Right cardiac atrium (tissue), 5 donors: ENCODE measurements at regions not wholly inside any gene's neighbourhood (a gene's known extent, or its start where the extent isn't known, plus 50 kb on each side); places are given as distances from the start of the nearest gene placed in this dataset.
"Not testable (repeated sequence)": the region's sequence is repeated elsewhere in the genome, so short reads cannot be mapped to it uniquely, and the experiment has no call there.

Source experiments
- ATAC-seq, 2 donors: fragments of 200-7000 bp; cut with Tn5 transposase; one replicate each; pipeline versions ENCODE4 v1.8.0 to v1.9.1; 2020; ENCODE audit warnings: moderate library complexity in 2 of 2, mild to moderate bottlenecking in 1 of 2
- DNase-seq, 3 donors: peaks; one replicate each; pipeline ENCODE4 v3.0.0-alpha.2; 2020
- H3K27ac ChIP-seq: one replicate; pipeline ENCODE4 v1.5.1; 2013; ENCODE audit warnings: mild to moderate bottlenecking, low read length, control low read depth, moderate library complexity
- H3K27me3 ChIP-seq: one replicate; pipeline ENCODE4 v1.6.1; 2013; ENCODE audit not compliant: control insufficient read depth, insufficient read depth
- H3K4me1 ChIP-seq: one replicate; pipeline ENCODE4 v1.6.1; 2013; ENCODE audit warnings: low read length; ENCODE audit not compliant: control insufficient read depth, insufficient read depth
- H3K4me3 ChIP-seq: one replicate; pipeline ENCODE4 v1.5.1; 2013; ENCODE audit warnings: low read length, control low read depth
- H3K9me3 ChIP-seq: one replicate; pipeline ENCODE4 v1.6.1; 2013; ENCODE audit warnings: low read length; ENCODE audit not compliant: control insufficient read depth
- WGBS: extraction: QIAGEN DNeasy Blood & Tissue Kit; methylation state at CpG from one replicate; pipeline ENCODE4 v1.1.7; 2013; 5-methylcytosine and 5-hydroxymethylcytosine counted together
- intact Hi-C, 4 donors: fragments of 100-400 bp; cut with DNase I; formaldehyde crosslinking; loops; one replicate each; pipeline versions ENCODE4 v1.11.0 to v1.14.0; 2022 to 2023
- donor health status: healthy with polysubstance abuse.
- donor health status: DM: no; HTN: yes; CAD: no.
- donor health status: DM: no; HTN: no; CAD: no.
- donor health status: DM: no; HTN: yes; CAD: no; lungs with severe emphysema.
- donor health status: DM: yes; HTN: yes; CAD: no.

GRCh38 chr7:85384392-85384791 lies 197.5 kb upstream of the SEMA3D start:
- DNase-seq (no peak), ATAC-seq (no peak)
- no peaks in the 10 kb centered on the region for H3K27me3 ChIP-seq
- no peak overlapping the region for H3K4me3 ChIP-seq
- no peaks in the 10 kb centered on the region for H3K4me1 ChIP-seq
- intact Hi-C loops = no loop called here
- H3K27ac ChIP-seq = no peak overlapping the region
- WGBS = 84% methylated on average over 2 of the region's 2 CpGs
- no peaks in the 10 kb centered on the region for H3K9me3 ChIP-seq

GRCh38 chr7:85381212-85381611 lies 194.4 kb upstream of the SEMA3D start:
- WGBS = 94% methylated on average over 16 of the region's 16 CpGs
- no peak overlapping the region for H3K4me3 ChIP-seq
- H3K27ac ChIP-seq = no peak overlapping the region
- ATAC-seq (no peak), DNase-seq (peak in 1 of 3 donors; percentile 31)
- intact Hi-C loops = no loop called here
- no peaks in the 10 kb centered on the region for H3K27me3 ChIP-seq
- no peaks in the 10 kb centered on the region for H3K4me1 ChIP-seq
- H3K9me3 ChIP-seq = no peaks in the 10 kb centered on the region

- Histone ChIP-seq H3K27me3 (no peaks in the 10 kb centered on the region), H3K9me3 (no peaks in the 10 kb centered on the region), H3K27ac (no peak overlapping the region), H3K4me3 (no peak overlapping the region), H3K4me1 (no peaks in the 10 kb centered on the region)
- ATAC-seq (no peak), DNase-seq (no peak)
- intact Hi-C loops = no loop called here
- WGBS = 86% methylated on average over 2 of the region's 2 CpGs
These were observed 189.7 kb upstream of the SEMA3D start for GRCh38 chr7:85376589-85376988.

GRCh38 chr7:85356916-85357315 lies 170.1 kb upstream of the SEMA3D start:
- Histone ChIP-seq H3K9me3 (no peaks in the 10 kb centered on the region), H3K4me1 (no peaks in the 10 kb centered on the region), H3K27me3 (no peaks in the 10 kb centered on the region), H3K27ac (no peak overlapping the region), H3K4me3 (no peak overlapping the region)
- ATAC-seq = no peak
- WGBS = 43% methylated on average over 1 of the region's 1 CpG
- intact Hi-C loops = no loop called here
- DNase-seq = no peak

GRCh38 chr7:85343484-85343883 lies 156.6 kb upstream of the SEMA3D start:
- no peak for DNase-seq
- H3K27me3 ChIP-seq = no peaks in the 10 kb centered on the region
- H3K9me3 ChIP-seq = no peaks in the 10 kb centered on the region
- H3K4me3 ChIP-seq = no peak overlapping the region
- H3K27ac ChIP-seq = no peak overlapping the region
- intact Hi-C loops = no loop called here
- H3K4me1 ChIP-seq = no peaks in the 10 kb centered on the region
- no peak for ATAC-seq

GRCh38 chr7:85342781-85343180 lies 155.9 kb upstream of the SEMA3D start:
- no peak for ATAC-seq
- H3K27ac ChIP-seq = no peak overlapping the region
- H3K27me3 ChIP-seq = no peaks in the 10 kb centered on the region
- no peak for DNase-seq
- no peak overlapping the region for H3K4me3 ChIP-seq
- no peaks in the 10 kb centered on the region for H3K4me1 ChIP-seq
- H3K9me3 ChIP-seq = no peaks in the 10 kb centered on the region
- intact Hi-C loops = no loop called here

- H3K27ac ChIP-seq = no peak overlapping the region
- intact Hi-C loops = no loop called here
These were observed 155.1 kb upstream of the SEMA3D start for GRCh38 chr7:85341973-85342372.

GRCh38 chr7:85341121-85341520 lies 154.3 kb upstream of the SEMA3D start:
- no peaks in the 10 kb centered on the region for H3K4me1 ChIP-seq
- H3K27me3 ChIP-seq = no peaks in the 10 kb centered on the region
- H3K4me3 ChIP-seq = no peak overlapping the region
- intact Hi-C loops = no loop called here
- ATAC-seq = no peak
- no peak overlapping the region for H3K27ac ChIP-seq
- DNase-seq = no peak
- 44% methylated on average over 1 of the region's 1 CpG for WGBS
- no peaks in the 10 kb centered on the region for H3K9me3 ChIP-seq

More at GRCh38 chr7:85341973-85342372, 155.1 kb upstream of the SEMA3D start:
- no peak for ATAC-seq
- no peak for DNase-seq
- 61% methylated on average over 2 of the region's 2 CpGs for WGBS
- H3K9me3 ChIP-seq = no peaks in the 10 kb centered on the region
- H3K27me3 ChIP-seq = no peaks in the 10 kb centered on the region
- no peak overlapping the region for H3K4me3 ChIP-seq
- no peaks in the 10 kb centered on the region for H3K4me1 ChIP-seq

- Histone ChIP-seq H3K27ac (no peak overlapping the region), H3K4me1 (no peaks in the 10 kb centered on the region), H3K27me3 (no peaks in the 10 kb centered on the region), H3K9me3 (no peaks in the 10 kb centered on the region), H3K4me3 (no peak overlapping the region)
- DNase-seq (no peak), ATAC-seq (no peak)
- intact Hi-C loops = no loop called here
- 73% methylated on average over 1 of the region's 1 CpG for WGBS
These were observed 149.2 kb upstream of the SEMA3D start for GRCh38 chr7:85336086-85336485.

- WGBS = 73% methylated on average over 15 of the region's 15 CpGs
- H3K4me3 ChIP-seq, H3K27ac ChIP-seq, ATAC-seq, H3K27me3 ChIP-seq, H3K4me1 ChIP-seq, H3K9me3 ChIP-seq, intact Hi-C loops: not testable (repeated sequence)
- peak in 1 of 3 donors; percentile 18 for DNase-seq
These were observed 148.3 kb upstream of the SEMA3D start for GRCh38 chr7:85335113-85335512.

- Histone ChIP-seq H3K4me3 (no peak overlapping the region), H3K27me3 (no peaks in the 10 kb centered on the region), H3K4me1 (no peaks in the 10 kb centered on the region), H3K9me3 (no peaks in the 10 kb centered on the region), H3K27ac (no peak overlapping the region)
- DNase-seq = no peak
- no peak for ATAC-seq
- 84% methylated on average over 3 of the region's 3 CpGs for WGBS
- intact Hi-C loops = no loop called here
These were observed 141.7 kb upstream of the SEMA3D start for GRCh38 chr7:85328456-85328998.

GRCh38 chr7:85324145-85324799 lies 137.4 kb upstream of the SEMA3D start:
- intact Hi-C loops = no loop called here

More at GRCh38 chr7:85324145-85324799, 137.4 kb upstream of the SEMA3D start:
- DNase-seq = no peak
- Histone ChIP-seq H3K27ac (no peak overlapping the region), H3K27me3 (no peaks in the 10 kb centered on the region), H3K4me1 (no peaks in the 10 kb centered on the region), H3K9me3 (no peaks in the 10 kb centered on the region), H3K4me3 (no peak overlapping the region)
- no peak for ATAC-seq
- WGBS = 84% methylated on average over 4 of the region's 4 CpGs
